ENCODE measurements at regions not wholly inside any gene's neighbourhood (a gene's known extent, or its start where the extent isn't known, plus 50 kb on each side); places are given as distances from the start of the nearest gene placed in this dataset.
"Not testable (repeated sequence)": the region's sequence is repeated elsewhere in the genome, so short reads cannot be mapped to it uniquely, and the experiment has no call there.

DNA sequence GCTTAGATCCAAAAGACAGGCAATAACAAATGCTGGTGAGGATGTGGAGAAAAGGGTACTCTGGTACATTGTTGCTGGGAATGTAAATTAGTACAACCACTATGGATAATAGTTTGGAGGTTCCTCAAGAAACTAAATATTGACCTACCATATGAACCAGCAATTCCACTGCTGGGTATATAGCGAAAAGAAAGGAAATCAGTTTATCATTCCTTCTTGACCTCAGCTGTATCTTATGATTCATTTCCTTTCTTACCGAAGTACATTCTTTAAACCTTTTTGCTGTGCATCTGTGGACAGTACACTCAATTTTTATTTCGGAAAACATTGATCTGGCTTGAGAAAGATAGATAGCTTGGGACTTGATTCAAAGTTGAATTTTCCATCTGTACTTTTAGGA, 183.2 kb upstream of the LRFN5 start:
- H3K27me3 Mint-ChIP-seq (ENCODE audit: insufficient read depth), result no peaks in the 10 kb centered on the region
- DNase-seq, result no peak
- H3K27ac Mint-ChIP-seq, result no peak overlapping the region
- Histone ChIP-seq H3K27me3 (ENCODE audit: control insufficient read depth, insufficient read depth, low read length, poor library complexity, severe bottlenecking) (no peaks in the 10 kb centered on the region), H3K36me3 (ENCODE audit: control insufficient read depth, insufficient read depth, low read length) (no peaks in the 10 kb centered on the region), H3K9ac (ENCODE audit: extremely low read depth, low read length, poor library complexity, severe bottlenecking) (no peak overlapping the region), H3K27ac (ENCODE audit: low read depth, low read length) (no peak overlapping the region), H3K4me1 (ENCODE audit: control insufficient read depth, insufficient read depth, low read length) (no peaks in the 10 kb centered on the region), H3K9me3 (ENCODE audit: control insufficient read depth, low read length) (no peaks in the 10 kb centered on the region), H3K4me3 (ENCODE audit: low read length) (no peak overlapping the region)
- WGBS, 2 experiments (ENCODE audit: insufficient coverage in 1 of 2, insufficient read length in 1 of 2), result 95 to 100% methylated on average over 3 of the region's 3 CpGs
- H3K4me3 Mint-ChIP-seq, result no peak overlapping the region
- H3K9me3 Mint-ChIP-seq, result no peaks in the 10 kb centered on the region
- TF ChIP-seq, protein P1, sequence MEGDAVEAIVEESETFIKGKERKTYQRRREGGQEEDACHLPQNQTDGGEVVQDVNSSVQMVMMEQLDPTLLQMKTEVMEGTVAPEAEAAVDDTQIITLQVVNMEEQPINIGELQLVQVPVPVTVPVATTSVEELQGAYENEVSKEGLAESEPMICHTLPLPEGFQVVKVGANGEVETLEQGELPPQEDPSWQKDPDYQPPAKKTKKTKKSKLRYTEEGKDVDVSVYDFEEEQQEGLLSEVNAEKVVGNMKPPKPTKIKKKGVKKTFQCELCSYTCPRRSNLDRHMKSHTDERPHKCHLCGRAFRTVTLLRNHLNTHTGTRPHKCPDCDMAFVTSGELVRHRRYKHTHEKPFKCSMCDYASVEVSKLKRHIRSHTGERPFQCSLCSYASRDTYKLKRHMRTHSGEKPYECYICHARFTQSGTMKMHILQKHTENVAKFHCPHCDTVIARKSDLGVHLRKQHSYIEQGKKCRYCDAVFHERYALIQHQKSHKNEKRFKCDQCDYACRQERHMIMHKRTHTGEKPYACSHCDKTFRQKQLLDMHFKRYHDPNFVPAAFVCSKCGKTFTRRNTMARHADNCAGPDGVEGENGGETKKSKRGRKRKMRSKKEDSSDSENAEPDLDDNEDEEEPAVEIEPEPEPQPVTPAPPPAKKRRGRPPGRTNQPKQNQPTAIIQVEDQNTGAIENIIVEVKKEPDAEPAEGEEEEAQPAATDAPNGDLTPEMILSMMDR (conservative IDR thresholded peaks at IDR 0.05), result no peak
- H3K4me1 Mint-ChIP-seq, result peaks cover 11% of the 10 kb centered on the region
- no peaks in the 10 kb centered on the region for H3K36me3 Mint-ChIP-seq (ENCODE audit: low read depth)

DNA sequence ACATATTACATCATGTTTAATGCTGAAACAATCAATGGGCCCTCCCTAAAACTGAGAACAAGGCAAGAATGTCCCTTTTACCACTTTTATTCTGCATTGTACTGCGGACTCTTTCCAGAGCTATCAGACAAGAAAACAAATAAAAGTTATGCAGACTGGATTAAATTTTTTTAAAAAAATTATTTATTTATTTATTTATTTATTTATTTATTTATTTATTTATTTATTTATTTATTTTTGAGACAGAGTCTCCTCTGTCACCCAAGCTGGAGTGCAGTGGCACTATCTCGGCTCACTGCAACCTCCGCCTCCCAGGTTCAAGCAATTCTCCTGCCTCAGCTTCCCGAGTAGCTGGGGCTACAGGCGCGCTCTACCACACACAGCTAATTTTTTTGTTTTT, 185.4 kb upstream of the LRFN5 start:
- not testable (repeated sequence) for H3K36me3 Mint-ChIP-seq (ENCODE audit: low read depth); H3K36me3 ChIP-seq (ENCODE audit: control insufficient read depth, insufficient read depth, low read length); H3K9me3 Mint-ChIP-seq; H3K4me1 ChIP-seq (ENCODE audit: control insufficient read depth, insufficient read depth, low read length); H3K9ac ChIP-seq (ENCODE audit: extremely low read depth, low read length, poor library complexity, severe bottlenecking); H3K4me3 Mint-ChIP-seq; H3K4me1 Mint-ChIP-seq; H3K27ac Mint-ChIP-seq; H3K9me3 ChIP-seq (ENCODE audit: control insufficient read depth, low read length); H3K27me3 ChIP-seq (ENCODE audit: control insufficient read depth, insufficient read depth, low read length, poor library complexity, severe bottlenecking); H3K27me3 Mint-ChIP-seq (ENCODE audit: insufficient read depth); H3K27ac ChIP-seq (ENCODE audit: low read depth, low read length); H3K4me3 ChIP-seq (ENCODE audit: low read length); DNase-seq
- 93 to 100% methylated on average over 3 to 6 of the region's 6 CpGs for WGBS, 2 experiments (ENCODE audit: insufficient coverage in 1 of 2, insufficient read length in 1 of 2)

DNA sequence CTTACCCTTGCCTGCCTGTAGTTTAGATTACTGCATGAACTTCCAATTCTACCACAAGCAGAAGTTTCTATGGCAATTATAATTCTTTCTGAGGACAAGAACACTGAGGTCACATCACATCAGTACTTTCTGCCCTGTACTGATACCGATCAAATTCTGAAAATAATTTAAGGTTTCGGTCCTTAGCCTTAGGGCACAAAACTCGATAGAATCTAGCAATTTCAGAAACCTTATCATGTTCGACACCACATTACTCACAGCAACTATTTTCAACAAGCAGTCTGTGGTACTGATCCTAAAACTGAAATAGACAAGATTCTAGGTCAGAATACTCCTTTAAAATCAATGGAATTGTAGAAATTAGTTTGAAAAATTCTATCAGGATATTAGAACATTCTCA, 187.0 kb upstream of the LRFN5 start:
- no peaks in the 10 kb centered on the region for H3K9me3 ChIP-seq (ENCODE audit: control insufficient read depth, low read length)
- no peak overlapping the region for H3K9ac ChIP-seq (ENCODE audit: extremely low read depth, low read length, poor library complexity, severe bottlenecking)
- no peaks in the 10 kb centered on the region for H3K36me3 ChIP-seq (ENCODE audit: control insufficient read depth, insufficient read depth, low read length)
- Mint-ChIP-seq H3K27ac (no peak overlapping the region), H3K9me3 (no peaks in the 10 kb centered on the region), H3K4me1 (peaks cover 5% of the 10 kb centered on the region), H3K27me3 (ENCODE audit: insufficient read depth) (no peaks in the 10 kb centered on the region), H3K4me3 (no peak overlapping the region), H3K36me3 (ENCODE audit: low read depth) (no peaks in the 10 kb centered on the region)
- no peak for DNase-seq
- 94 to 100% methylated on average over 3 to 4 of the region's 4 CpGs for WGBS, 2 experiments (ENCODE audit: insufficient coverage in 1 of 2, insufficient read length in 1 of 2)
- no peaks in the 10 kb centered on the region for H3K4me1 ChIP-seq (ENCODE audit: control insufficient read depth, insufficient read depth, low read length)
- no peaks in the 10 kb centered on the region for H3K27me3 ChIP-seq (ENCODE audit: control insufficient read depth, insufficient read depth, low read length, poor library complexity, severe bottlenecking)
- H3K4me3 ChIP-seq (ENCODE audit: low read length), result no peak overlapping the region
- H3K27ac ChIP-seq (ENCODE audit: low read depth, low read length), result no peak overlapping the region
- TF ChIP-seq, protein P1 (conservative IDR thresholded peaks at IDR 0.05), result no peak

DNA sequence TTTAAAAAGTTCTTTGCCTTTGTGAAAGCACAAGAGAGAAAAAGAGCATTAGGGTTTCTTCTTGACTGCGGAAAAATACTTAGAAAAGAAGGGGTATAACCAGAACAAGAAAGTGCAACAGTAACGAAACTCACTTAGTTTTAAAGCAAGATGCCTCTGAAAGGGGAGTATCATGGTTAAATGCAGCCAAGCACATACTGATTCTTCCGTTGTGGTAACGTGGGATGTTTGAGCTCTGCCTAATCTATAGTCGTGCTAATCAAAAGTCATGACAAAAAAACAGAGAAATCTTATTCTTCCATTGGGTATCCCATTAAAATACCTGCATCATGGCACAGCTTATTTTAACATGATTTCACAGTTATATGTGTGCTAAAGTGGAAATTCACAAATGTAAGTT, 187.8 kb upstream of the LRFN5 start:
- Histone ChIP-seq H3K36me3 (ENCODE audit: control insufficient read depth, insufficient read depth, low read length) (no peaks in the 10 kb centered on the region), H3K9me3 (ENCODE audit: control insufficient read depth, low read length) (no peaks in the 10 kb centered on the region), H3K4me3 (ENCODE audit: low read length) (no peak overlapping the region), H3K4me1 (ENCODE audit: control insufficient read depth, insufficient read depth, low read length) (no peaks in the 10 kb centered on the region), H3K9ac (ENCODE audit: extremely low read depth, low read length, poor library complexity, severe bottlenecking) (no peak overlapping the region), H3K27me3 (ENCODE audit: control insufficient read depth, insufficient read depth, low read length, poor library complexity, severe bottlenecking) (no peaks in the 10 kb centered on the region), H3K27ac (ENCODE audit: low read depth, low read length) (no peak overlapping the region)
- WGBS, 2 experiments (ENCODE audit: insufficient coverage in 1 of 2, insufficient read length in 1 of 2), result 67 to 76% methylated on average over 4 to 5 of the region's 5 CpGs
- DNase-seq, result no peak
- peaks cover 5% of the 10 kb centered on the region for H3K4me1 Mint-ChIP-seq
- no peaks in the 10 kb centered on the region for H3K27me3 Mint-ChIP-seq (ENCODE audit: insufficient read depth)
- no peak overlapping the region for H3K27ac Mint-ChIP-seq
- H3K9me3 Mint-ChIP-seq, result no peaks in the 10 kb centered on the region
- no peak overlapping the region for H3K4me3 Mint-ChIP-seq
- TF ChIP-seq, protein P1 (conservative IDR thresholded peaks at IDR 0.05), result no peak
- H3K36me3 Mint-ChIP-seq (ENCODE audit: low read depth), result no peaks in the 10 kb centered on the region
